Hepatocyte (in vitro differentiated cells): ENCODE measurements at regions not wholly inside any gene's neighbourhood (a gene's known extent, or its start where the extent isn't known, plus 50 kb on each side); places are given as distances from the start of the nearest gene placed in this dataset.

Source experiments
- EZH2 ChIP-seq: fragments of 200-600 bp; sonication (generic); IDR thresholded peaks from 2 replicates; pipeline ENCODE4 v1.6.1; 2016; ENCODE audit warnings: antibody characterized with exemption, mild to moderate bottlenecking, borderline replicate concordance
- TF ChIP-seq, protein P1 (sequence below): fragments of 200-600 bp; sonication (generic); IDR thresholded peaks from 2 replicates; pipeline ENCODE4 v1.5.1; 2016; ENCODE audit warnings: antibody characterized with exemption, mild to moderate bottlenecking; ENCODE audit not compliant: poor library complexity

GRCh38 chrX:39721566-39722279 lies 376.0 kb downstream of the BCOR start:
- TF ChIP-seq, protein P1, sequence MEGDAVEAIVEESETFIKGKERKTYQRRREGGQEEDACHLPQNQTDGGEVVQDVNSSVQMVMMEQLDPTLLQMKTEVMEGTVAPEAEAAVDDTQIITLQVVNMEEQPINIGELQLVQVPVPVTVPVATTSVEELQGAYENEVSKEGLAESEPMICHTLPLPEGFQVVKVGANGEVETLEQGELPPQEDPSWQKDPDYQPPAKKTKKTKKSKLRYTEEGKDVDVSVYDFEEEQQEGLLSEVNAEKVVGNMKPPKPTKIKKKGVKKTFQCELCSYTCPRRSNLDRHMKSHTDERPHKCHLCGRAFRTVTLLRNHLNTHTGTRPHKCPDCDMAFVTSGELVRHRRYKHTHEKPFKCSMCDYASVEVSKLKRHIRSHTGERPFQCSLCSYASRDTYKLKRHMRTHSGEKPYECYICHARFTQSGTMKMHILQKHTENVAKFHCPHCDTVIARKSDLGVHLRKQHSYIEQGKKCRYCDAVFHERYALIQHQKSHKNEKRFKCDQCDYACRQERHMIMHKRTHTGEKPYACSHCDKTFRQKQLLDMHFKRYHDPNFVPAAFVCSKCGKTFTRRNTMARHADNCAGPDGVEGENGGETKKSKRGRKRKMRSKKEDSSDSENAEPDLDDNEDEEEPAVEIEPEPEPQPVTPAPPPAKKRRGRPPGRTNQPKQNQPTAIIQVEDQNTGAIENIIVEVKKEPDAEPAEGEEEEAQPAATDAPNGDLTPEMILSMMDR = no peak
- no peak for TF ChIP-seq EZH2
